ENCODE measurements at regions not wholly inside any gene's neighbourhood (a gene's known extent, or its start where the extent isn't known, plus 50 kb on each side); places are given as distances from the start of the nearest gene placed in this dataset.

DNA sequence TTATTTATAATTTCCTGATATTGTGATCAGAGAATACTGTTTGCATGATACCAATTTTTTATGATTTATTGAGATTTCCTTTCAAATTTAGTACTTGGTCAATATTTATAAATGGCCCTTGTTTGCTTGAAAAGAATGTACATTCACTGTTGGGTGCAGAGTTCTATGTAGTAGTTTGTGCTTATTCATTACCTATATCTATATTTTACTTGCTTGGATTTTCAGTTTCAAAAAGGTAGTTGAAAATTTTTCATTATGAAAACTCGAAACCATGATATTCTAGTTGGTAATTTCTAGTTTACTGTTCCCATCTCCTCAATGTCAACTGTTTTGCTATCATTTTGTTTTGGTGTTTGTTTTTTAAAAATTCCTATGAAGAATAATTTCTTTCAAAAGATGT, 155.7 kb downstream of the AASDHPPT start:
- no peak overlapping the region for H3K27ac ChIP-seq
- no peak for DNase-seq
- no peak overlapping the region for H3K4me3 ChIP-seq
- no peaks in the 10 kb centered on the region for H3K4me1 ChIP-seq
- no peaks in the 10 kb centered on the region for H3K9me3 ChIP-seq
- no peak for TF ChIP-seq CTCF (IDR thresholded peaks at IDR 0.05)
- TF ChIP-seq POLR2A (IDR thresholded peaks at IDR 0.05) = no peak
- no peaks in the 10 kb centered on the region for H3K36me3 ChIP-seq
- no peaks in the 10 kb centered on the region for H3K27me3 ChIP-seq

DNA sequence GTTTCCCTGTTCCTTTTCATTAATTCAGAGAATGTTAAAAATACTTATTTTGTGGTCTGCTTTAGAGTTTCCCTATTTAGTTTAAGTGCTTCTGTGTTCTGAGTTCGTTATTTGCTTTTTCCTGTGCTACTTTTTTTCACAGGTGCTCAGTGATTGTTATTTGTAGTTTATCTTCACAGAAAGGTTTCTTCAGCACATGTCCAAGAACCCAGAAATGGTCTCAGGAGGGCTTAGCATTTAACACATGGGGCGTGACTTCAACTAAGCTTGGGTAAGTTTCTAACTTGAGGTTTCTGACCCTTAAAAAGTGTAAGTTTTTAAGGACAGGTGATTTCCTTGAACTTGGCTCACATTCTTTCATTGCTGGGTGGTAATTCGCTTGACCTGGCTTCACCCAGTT, 157.3 kb downstream of the AASDHPPT start:
- Histone ChIP-seq H3K4me1 (no peaks in the 10 kb centered on the region), H3K27me3 (no peaks in the 10 kb centered on the region), H3K36me3 (no peaks in the 10 kb centered on the region), H3K9me3 (no peaks in the 10 kb centered on the region), H3K27ac (no peak overlapping the region), H3K4me3 (no peak overlapping the region)
- TF ChIP-seq CTCF (IDR thresholded peaks at IDR 0.05) = no peak
- no peak for TF ChIP-seq POLR2A (IDR thresholded peaks at IDR 0.05)
- DNase-seq = no peak

- DNase-seq = no peak
- H3K27me3 ChIP-seq = no peaks in the 10 kb centered on the region
- H3K4me1 ChIP-seq = no peaks in the 10 kb centered on the region
These were observed 158.8 kb downstream of the AASDHPPT start for GRCh38 chr11:106236295-106236694.

DNA sequence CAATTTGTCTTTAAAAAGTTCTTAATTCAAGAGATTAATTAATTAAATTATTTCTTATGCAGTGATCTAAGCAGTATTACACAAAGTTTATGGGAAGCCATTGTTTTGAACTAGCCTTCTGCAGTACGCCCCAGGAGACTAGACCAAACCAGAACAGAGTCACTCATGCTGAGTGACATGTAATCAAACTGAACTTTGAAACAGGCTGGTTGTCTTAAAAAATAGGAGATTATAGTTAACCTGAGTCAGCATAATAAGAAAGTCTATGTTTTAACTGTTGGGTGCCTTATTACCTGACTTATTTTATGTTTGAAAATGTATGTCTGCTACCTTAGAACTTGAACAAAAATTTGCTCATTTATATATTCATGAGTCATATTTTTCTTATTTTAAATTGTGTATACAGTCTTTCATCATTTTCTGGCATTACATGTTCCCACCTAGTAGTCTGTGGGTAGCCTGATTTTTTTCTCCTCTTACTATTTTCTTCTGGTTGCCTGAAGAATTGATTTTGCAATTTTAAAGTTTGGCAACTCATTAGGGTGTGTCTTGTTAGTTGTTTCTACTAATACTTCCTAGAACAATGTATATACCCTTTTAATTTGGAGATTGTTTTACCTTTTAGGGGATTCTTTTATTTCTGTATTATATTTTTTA, 161.4 kb downstream of the AASDHPPT start:
- H3K4me3 ChIP-seq = no peak overlapping the region
- no peaks in the 10 kb centered on the region for H3K9me3 ChIP-seq
- H3K4me1 ChIP-seq = no peaks in the 10 kb centered on the region
- no peaks in the 10 kb centered on the region for H3K36me3 ChIP-seq
- DNase-seq = no peak
- H3K27ac ChIP-seq = no peak overlapping the region
- no peaks in the 10 kb centered on the region for H3K27me3 ChIP-seq
- TF ChIP-seq POLR2A (IDR thresholded peaks at IDR 0.05) (no peak), CTCF (IDR thresholded peaks at IDR 0.05) (no peak)

More at GRCh38 chr11:106236295-106236694, 158.8 kb downstream of the AASDHPPT start:
- H3K9me3 ChIP-seq = no peaks in the 10 kb centered on the region
- no peak overlapping the region for H3K27ac ChIP-seq
- H3K4me3 ChIP-seq = no peak overlapping the region
- TF ChIP-seq CTCF (IDR thresholded peaks at IDR 0.05) = no peak
- H3K36me3 ChIP-seq = no peaks in the 10 kb centered on the region

- no peak overlapping the region for H3K27ac ChIP-seq
- peaks cover 0 to 3% (median 0%) of the 10 kb centered on the region in 4 donors for H3K9me3 ChIP-seq
- no peak for DNase-seq
- H3K27me3 ChIP-seq = no peaks in the 10 kb centered on the region
- H3K4me1 ChIP-seq = no peaks in the 10 kb centered on the region
- no peak for TF ChIP-seq CTCF (IDR thresholded peaks at IDR 0.05)
- no peak for TF ChIP-seq POLR2A (IDR thresholded peaks at IDR 0.05)
- no peak overlapping the region for H3K4me3 ChIP-seq
- no peaks in the 10 kb centered on the region for H3K36me3 ChIP-seq
These were observed 164.3 kb downstream of the AASDHPPT start for GRCh38 chr11:106241601-106242257.
